Sigmoid colon (tissue), 4 donors: ENCODE measurements at regions not wholly inside any gene's neighbourhood (a gene's known extent, or its start where the extent isn't known, plus 50 kb on each side); places are given as distances from the start of the nearest gene placed in this dataset.

Experiments used
- CTCF ChIP-seq, 4 experiments: fragments of 450-650 bp in 3 of 4; fragments of 200-600 bp in 1 of 4; IDR thresholded peaks; one replicate each; pipeline ENCODE4 v1.5.1; 2016 to 2019; ENCODE audit warnings: antibody characterized with exemption in 4 of 4, mild to moderate bottlenecking in 3 of 4, moderate library complexity in 2 of 4
- EP300 ChIP-seq, 4 donors: sonication (generic); formaldehyde crosslinking; IDR thresholded peaks; one replicate each; pipeline ENCODE4 v1.6.1; 2017; ENCODE audit warnings: antibody characterized with exemption in 4 of 4
- POLR2A ChIP-seq, 2 donors: fragments of 450-650 bp; IDR thresholded peaks; one replicate each; pipeline ENCODE4 v1.6.1; 2016; ENCODE audit warnings: antibody characterized with exemption in 2 of 2, mild to moderate bottlenecking in 2 of 2, moderate library complexity in 2 of 2
- POLR2AphosphoS5 ChIP-seq, 4 donors: sonication (generic); formaldehyde crosslinking; IDR thresholded peaks; one replicate each; pipeline ENCODE4 v1.6.1; 2017; ENCODE audit warnings: antibody characterized with exemption in 4 of 4

GRCh38 chr11:128310005-128310404 lies 277.4 kb downstream of the ETS1 start:
- TF ChIP-seq CTCF (IDR thresholded peaks at IDR 0.05) (no peak), POLR2AphosphoS5 (IDR thresholded peaks at IDR 0.05) (no peak), POLR2A (IDR thresholded peaks at IDR 0.05) (no peak), EP300 (IDR thresholded peaks at IDR 0.05) (no peak)
